Small intestine (tissue), 7 donors: ENCODE measurements at regions not wholly inside any gene's neighbourhood (a gene's known extent, or its start where the extent isn't known, plus 50 kb on each side); places are given as distances from the start of the nearest gene placed in this dataset.

Source experiments
- DNase-seq, 2 donors: peaks; one replicate each; pipeline versions ENCODE4 v3.0.0 to v3.0.0-alpha.2; 2013
- FAIRE-seq: peaks from 2 replicates; lab custom pipeline; 2012; peaks lifted over from hg19 to GRCh38; lab: Jason Lieb, UNC
- H3K27ac ChIP-seq, 3 donors: one replicate each; pipeline ENCODE4 v1.5.1; 2013; ENCODE audit warnings: low read length in 2 of 3, mild to moderate bottlenecking in 2 of 3, control low read depth in 1 of 3, inconsistent platforms in 1 of 3, low read depth in 1 of 3, moderate library complexity in 1 of 3
- H3K27me3 ChIP-seq, 3 donors: one replicate each; pipeline ENCODE4 v1.6.1; 2013; ENCODE audit warnings: low read length in 3 of 3, inconsistent platforms in 1 of 3; ENCODE audit not compliant: control insufficient read depth in 3 of 3, insufficient read depth in 3 of 3
- H3K36me3 ChIP-seq, 3 donors: one replicate each; pipeline ENCODE4 v1.6.1; 2013; ENCODE audit warnings: low read length in 3 of 3, inconsistent platforms in 1 of 3, low read depth in 1 of 3, mild to moderate bottlenecking in 1 of 3, moderate library complexity in 1 of 3; ENCODE audit not compliant: control insufficient read depth in 3 of 3, insufficient read depth in 2 of 3
- H3K4me1 ChIP-seq, 3 donors: one replicate each; pipeline ENCODE4 v1.6.1; 2013; ENCODE audit warnings: low read length in 2 of 3, inconsistent platforms in 1 of 3, low read depth in 1 of 3, mild to moderate bottlenecking in 1 of 3, moderate library complexity in 1 of 3; ENCODE audit not compliant: control insufficient read depth in 3 of 3, insufficient read depth in 2 of 3
- H3K4me3 ChIP-seq, 3 donors: one replicate each; pipeline ENCODE4 v1.5.1; 2013; ENCODE audit warnings: low read length in 3 of 3, control low read depth in 1 of 3, inconsistent platforms in 1 of 3, low read depth in 1 of 3, mild to moderate bottlenecking in 1 of 3, moderate library complexity in 1 of 3
- H3K9me3 ChIP-seq, 2 donors: one replicate each; pipeline ENCODE4 v1.6.1; 2013; ENCODE audit warnings: low read depth in 1 of 2, low read length in 1 of 2; ENCODE audit not compliant: control insufficient read depth in 2 of 2, insufficient read depth in 1 of 2
- WGBS, 3 donors: extraction: QIAGEN DNeasy Blood & Tissue Kit; methylation state at CpG; one replicate each; pipeline ENCODE4 v1.1.7; 2013; 5-methylcytosine and 5-hydroxymethylcytosine counted together
- donor health status: healthy with polysubstance abuse.
- donor health status: control.
- donor health status: control.
- donor health status: Bipolar disorder and iron deficiency.
- donor health status: healthy.

- peaks cover 0 to 5% (median 0%) of the 10 kb centered on the region in 3 donors for H3K27me3 ChIP-seq
- 39 to 69% (median 65%) methylated on average over 2 of the region's 2 CpGs for WGBS, 3 donors
- H3K4me1 ChIP-seq: no peaks in the 10 kb centered on the region
- DNase-seq (no peak), FAIRE-seq (no peak)
- H3K36me3 ChIP-seq: no peaks in the 10 kb centered on the region
- no peak overlapping the region for H3K27ac ChIP-seq
- no peaks in the 10 kb centered on the region for H3K9me3 ChIP-seq
- no peak overlapping the region for H3K4me3 ChIP-seq
Measured at GRCh38 chr20:16661756-16662155, 68.1 kb upstream of the SNRPB2 start.

- WGBS, 3 donors: 34 to 47% (median 44%) methylated on average over 5 of the region's 5 CpGs
- H3K27ac ChIP-seq: no peak overlapping the region
- DNase-seq (no peak), FAIRE-seq (no peak)
- no peak overlapping the region for H3K4me3 ChIP-seq
- H3K4me1 ChIP-seq: no peaks in the 10 kb centered on the region
- peaks cover 0 to 10% (median 0%) of the 10 kb centered on the region in 3 donors for H3K27me3 ChIP-seq
- no peaks in the 10 kb centered on the region for H3K36me3 ChIP-seq
- H3K9me3 ChIP-seq: no peaks in the 10 kb centered on the region
Measured at GRCh38 chr20:16654858-16655535, 74.8 kb upstream of the SNRPB2 start.

- Histone ChIP-seq H3K27me3 (peaks cover 0 to 5% (median 0%) of the 10 kb centered on the region in 3 donors), H3K4me3 (no peak overlapping the region), H3K9me3 (no peaks in the 10 kb centered on the region), H3K27ac (no peak overlapping the region), H3K36me3 (no peaks in the 10 kb centered on the region), H3K4me1 (no peaks in the 10 kb centered on the region)
- DNase-seq: no peak
- no peak for FAIRE-seq
- 70 to 86% (median 79%) methylated on average over 2 of the region's 2 CpGs for WGBS, 3 donors
Measured at GRCh38 chr20:16653266-16653665, 76.6 kb upstream of the SNRPB2 start.

GRCh38 chr20:16647875-16648597, 74.8 kb upstream of the KIF16B start:
- DNase-seq (no peak), FAIRE-seq (no peak)
- Histone ChIP-seq H3K9me3 (peaks cover 0 to 3% of the 10 kb centered on the region in 2 donors), H3K27ac (no peak overlapping the region), H3K4me1 (no peaks in the 10 kb centered on the region), H3K4me3 (no peak overlapping the region), H3K36me3 (no peaks in the 10 kb centered on the region), H3K27me3 (peaks cover 0 to 4% (median 0%) of the 10 kb centered on the region in 3 donors)
- WGBS, 3 donors: 58 to 72% (median 60%) methylated on average over 12 of the region's 12 CpGs

- Histone ChIP-seq H3K9me3 (peaks cover 0 to 3% of the 10 kb centered on the region in 2 donors), H3K27ac (no peak overlapping the region), H3K4me3 (no peak overlapping the region), H3K4me1 (peaks cover 0 to 13% (median 0%) of the 10 kb centered on the region in 3 donors), H3K27me3 (peaks cover 0 to 8% (median 0%) of the 10 kb centered on the region in 3 donors), H3K36me3 (no peaks in the 10 kb centered on the region)
- 68 to 80% (median 76%) methylated on average over 2 of the region's 2 CpGs for WGBS, 3 donors
- no peak for FAIRE-seq
- no peak for DNase-seq
Measured at GRCh38 chr20:16641511-16642023, 68.3 kb upstream of the KIF16B start.

GRCh38 chr20:16639027-16639941, 66.0 kb upstream of the KIF16B start:
- H3K4me1 ChIP-seq: peaks cover 0 to 13% (median 0%) of the 10 kb centered on the region in 3 donors
- no peaks in the 10 kb centered on the region for H3K36me3 ChIP-seq
- no peak overlapping the region for H3K27ac ChIP-seq
- H3K9me3 ChIP-seq: no peaks in the 10 kb centered on the region
- no peak overlapping the region for H3K4me3 ChIP-seq
- peak; percentile 17 to 61 for DNase-seq
- WGBS, 3 donors: 70 to 75% (median 71%) methylated on average over 11 of the region's 11 CpGs
- peaks cover 0 to 8% (median 0%) of the 10 kb centered on the region in 3 donors for H3K27me3 ChIP-seq
- no peak for FAIRE-seq

GRCh38 chr20:16637797-16638196, 64.5 kb upstream of the KIF16B start:
- H3K4me3 ChIP-seq: no peak overlapping the region
- no peaks in the 10 kb centered on the region for H3K36me3 ChIP-seq
- no peaks in the 10 kb centered on the region for H3K9me3 ChIP-seq
- FAIRE-seq: no peak
- H3K27me3 ChIP-seq: peaks cover 0 to 4% (median 0%) of the 10 kb centered on the region in 3 donors
- no peak for DNase-seq
- peaks cover 0 to 13% (median 0%) of the 10 kb centered on the region in 3 donors for H3K4me1 ChIP-seq
- 77 to 90% (median 87%) methylated on average over 10 of the region's 10 CpGs for WGBS, 3 donors
- no peak overlapping the region for H3K27ac ChIP-seq

- 93 to 97% (median 96%) methylated on average over 1 of the region's 1 CpG for WGBS, 3 donors
- H3K4me3 ChIP-seq: no peak overlapping the region
- H3K9me3 ChIP-seq: no peaks in the 10 kb centered on the region
- H3K4me1 ChIP-seq: no peaks in the 10 kb centered on the region
- H3K27ac ChIP-seq: no peak overlapping the region
- FAIRE-seq (no peak), DNase-seq (no peak)
- H3K36me3 ChIP-seq: no peaks in the 10 kb centered on the region
- H3K27me3 ChIP-seq: no peaks in the 10 kb centered on the region
Measured at GRCh38 chr20:16626849-16627248, 53.6 kb upstream of the KIF16B start.
